ENCODE measurements at regions not wholly inside any gene's neighbourhood (a gene's known extent, or its start where the extent isn't known, plus 50 kb on each side); places are given as distances from the start of the nearest gene placed in this dataset.

GRCh38 chr1:115166531-115167091 is 77.3 kb upstream of the TSPAN2 start:
- no peak overlapping the region for H3K9ac ChIP-seq (ENCODE audit: low read length)
- H3F3A ChIP-seq (ENCODE audit: insufficient read depth, low read length), result no peaks in the 10 kb centered on the region
- H3K9me3 ChIP-seq (ENCODE audit: low read length), result no peaks in the 10 kb centered on the region
- no peak overlapping the region for H3K27ac ChIP-seq (ENCODE audit: low read depth, low read length, poor library complexity, severe bottlenecking)
- H3K4me1 ChIP-seq (ENCODE audit: insufficient read depth, low read length, severe bottlenecking), result no peaks in the 10 kb centered on the region
- no peaks in the 10 kb centered on the region for H4K20me1 ChIP-seq (ENCODE audit: insufficient read depth, low read length)
- no peak overlapping the region for H3K4me2 ChIP-seq (ENCODE audit: low read length)
- no peak overlapping the region for H3K4me3 ChIP-seq (ENCODE audit: low read depth, low read length, poor library complexity, severe bottlenecking)
- H3K36me3 ChIP-seq (ENCODE audit: insufficient read depth, low read length), result no peaks in the 10 kb centered on the region
- H3K27me3 ChIP-seq (ENCODE audit: insufficient read depth, low read length), result no peaks in the 10 kb centered on the region
- no peak overlapping the region for H2AFZ ChIP-seq (ENCODE audit: low read length)
- no peaks in the 10 kb centered on the region for H3K9me2 ChIP-seq (ENCODE audit: low read depth, low read length)
- H3K79me2 ChIP-seq (ENCODE audit: insufficient read depth, low read length), result no peaks in the 10 kb centered on the region
- TF ChIP-seq EZH2 (IDR thresholded peaks at IDR 0.05; ENCODE audit: borderline replicate concordance, low read length) (no peak), CTCF (IDR thresholded peaks at IDR 0.05; ENCODE audit: low read length) (no peak)

GRCh38 chr1:115165776-115166175 is 76.5 kb upstream of the TSPAN2 start:
- Histone ChIP-seq H3K79me2 (ENCODE audit: insufficient read depth, low read length) (no peaks in the 10 kb centered on the region), H3K27me3 (ENCODE audit: insufficient read depth, low read length) (no peaks in the 10 kb centered on the region), H4K20me1 (ENCODE audit: insufficient read depth, low read length) (no peaks in the 10 kb centered on the region), H3K4me1 (ENCODE audit: insufficient read depth, low read length, severe bottlenecking) (no peaks in the 10 kb centered on the region), H3K27ac (ENCODE audit: low read depth, low read length, poor library complexity, severe bottlenecking) (no peak overlapping the region), H3K4me2 (ENCODE audit: low read length) (no peak overlapping the region), H3K9me3 (ENCODE audit: low read length) (no peaks in the 10 kb centered on the region), H3K9ac (ENCODE audit: low read length) (no peak overlapping the region), H3K4me3 (ENCODE audit: low read depth, low read length, poor library complexity, severe bottlenecking) (no peak overlapping the region), H3F3A (ENCODE audit: insufficient read depth, low read length) (no peaks in the 10 kb centered on the region), H3K9me2 (ENCODE audit: low read depth, low read length) (no peaks in the 10 kb centered on the region), H3K36me3 (ENCODE audit: insufficient read depth, low read length) (no peaks in the 10 kb centered on the region), H2AFZ (ENCODE audit: low read length) (no peak overlapping the region)
- TF ChIP-seq CTCF (IDR thresholded peaks at IDR 0.05; ENCODE audit: low read length) (no peak), EZH2 (IDR thresholded peaks at IDR 0.05; ENCODE audit: borderline replicate concordance, low read length) (no peak)

GRCh38 chr1:115164940-115165705 is 75.8 kb upstream of the TSPAN2 start:
- Histone ChIP-seq H2AFZ (ENCODE audit: low read length) (no peak overlapping the region), H3K79me2 (ENCODE audit: insufficient read depth, low read length) (no peaks in the 10 kb centered on the region), H3K9me2 (ENCODE audit: low read depth, low read length) (no peaks in the 10 kb centered on the region), H3K4me3 (ENCODE audit: low read depth, low read length, poor library complexity, severe bottlenecking) (no peak overlapping the region), H3K27ac (ENCODE audit: low read depth, low read length, poor library complexity, severe bottlenecking) (no peak overlapping the region), H3K9ac (ENCODE audit: low read length) (no peak overlapping the region), H3K9me3 (ENCODE audit: low read length) (no peaks in the 10 kb centered on the region), H3K27me3 (ENCODE audit: insufficient read depth, low read length) (no peaks in the 10 kb centered on the region), H3K4me2 (ENCODE audit: low read length) (no peak overlapping the region), H4K20me1 (ENCODE audit: insufficient read depth, low read length) (no peaks in the 10 kb centered on the region), H3K4me1 (ENCODE audit: insufficient read depth, low read length, severe bottlenecking) (no peaks in the 10 kb centered on the region), H3F3A (ENCODE audit: insufficient read depth, low read length) (no peaks in the 10 kb centered on the region), H3K36me3 (ENCODE audit: insufficient read depth, low read length) (no peaks in the 10 kb centered on the region)
- no peak for TF ChIP-seq CTCF (IDR thresholded peaks at IDR 0.05; ENCODE audit: low read length)
- TF ChIP-seq EZH2 (IDR thresholded peaks at IDR 0.05; ENCODE audit: borderline replicate concordance, low read length), result no peak
